GM23338 (cell line): ENCODE measurements at regions not wholly inside any gene's neighbourhood (a gene's known extent, or its start where the extent isn't known, plus 50 kb on each side); places are given as distances from the start of the nearest gene placed in this dataset.

Source experiments
- ATAC-seq: fragments of 200-7000 bp; cut with Tn5 transposase; 3 replicates; pipeline ENCODE4 v1.9.1; 2020
- DNase-seq: peaks from one replicate; pipeline ENCODE4 v3.0.0-alpha.2; 2015; ENCODE audit warnings: low spot score
- H2AFZ ChIP-seq: fragments of 200-600 bp; sonication (generic); 2 replicates; pipeline ENCODE4 v1.8.0; 2016; ENCODE audit warnings: antibody characterized with exemption, mild to moderate bottlenecking, moderate library complexity
- H3F3A ChIP-seq: fragments of 200-600 bp; sonication (generic); replicated peaks from 2 replicates; pipeline ENCODE4 v1.8.0; 2017; ENCODE audit warnings: antibody characterized with exemption, mixed run types, low read depth
- H3K27ac ChIP-seq: fragments of 200-600 bp; sonication (generic); 2 replicates; pipeline ENCODE4 v1.6.1; 2016; ENCODE audit warnings: low read depth
- H3K27me3 ChIP-seq: fragments of 200-600 bp; sonication (generic); 2 replicates; pipeline ENCODE4 v1.8.0; 2016; ENCODE audit warnings: mild to moderate bottlenecking, mixed run types, moderate library complexity; ENCODE audit not compliant: insufficient read depth
- H3K36me3 ChIP-seq: fragments of 200-600 bp; sonication (generic); 2 replicates; pipeline ENCODE4 v1.8.0; 2016; ENCODE audit warnings: mild to moderate bottlenecking; ENCODE audit not compliant: insufficient read depth
- H3K4me1 ChIP-seq: fragments of 200-600 bp; sonication (generic); 2 replicates; pipeline ENCODE4 v1.8.0; 2016; ENCODE audit warnings: mild to moderate bottlenecking, moderate library complexity; ENCODE audit not compliant: insufficient read depth
- H3K4me2 ChIP-seq: fragments of 200-600 bp; sonication (generic); 2 replicates; pipeline ENCODE4 v1.7.1; 2017; ENCODE audit warnings: mixed run types
- H3K4me3 ChIP-seq: fragments of 200-600 bp; sonication (generic); 2 replicates; pipeline ENCODE4 v1.6.1; 2016; ENCODE audit warnings: mixed run types
- H3K79me2 ChIP-seq: fragments of 200-600 bp; sonication (generic); replicated peaks from 2 replicates; pipeline ENCODE4 v1.8.0; 2017; ENCODE audit warnings: mild to moderate bottlenecking; ENCODE audit not compliant: insufficient read depth
- H3K9me2 ChIP-seq: fragments of 200-600 bp; sonication (generic); 2 replicates; pipeline ENCODE4 v1.8.0; 2017; ENCODE audit not compliant: insufficient read depth
- H4K20me1 ChIP-seq: fragments of 200-600 bp; sonication (generic); replicated peaks from 2 replicates; pipeline ENCODE4 v1.8.0; 2017; ENCODE audit warnings: mild to moderate bottlenecking; ENCODE audit not compliant: insufficient read depth
- H3K27ac Mint-ChIP-seq: 2 replicates; pipeline ENCODE4 v1.8.0; 2020; ENCODE audit warnings: inconsistent platforms, mild to moderate bottlenecking, moderate library complexity, mixed read lengths
- H3K27me3 Mint-ChIP-seq: 3 replicates; pipeline ENCODE4 v1.8.0; 2022; ENCODE audit warnings: low read depth, mild to moderate bottlenecking, moderate library complexity, mixed read lengths, inconsistent platforms; ENCODE audit not compliant: insufficient read depth, poor library complexity
- H3K36me3 Mint-ChIP-seq: 3 replicates; pipeline ENCODE4 v1.8.0; 2021; ENCODE audit warnings: low read depth, mild to moderate bottlenecking, inconsistent platforms, moderate library complexity, mixed read lengths
- H3K4me1 Mint-ChIP-seq: 3 replicates; pipeline ENCODE4 v1.8.0; 2020; ENCODE audit warnings: mild to moderate bottlenecking, inconsistent platforms, mixed read lengths
- H3K4me3 Mint-ChIP-seq: 3 replicates; pipeline ENCODE4 v1.8.0; 2021; ENCODE audit warnings: moderate library complexity, mild to moderate bottlenecking, inconsistent platforms, mixed read lengths
- H3K9me3 Mint-ChIP-seq: 3 replicates; pipeline ENCODE4 v1.8.0; 2020; ENCODE audit warnings: moderate library complexity, mild to moderate bottlenecking, inconsistent platforms, mixed read lengths
- JUNB ChIP-seq: IDR thresholded peaks from one replicate; pipeline ENCODE4 v1.6.1; 2016; ENCODE audit warnings: antibody characterized with exemption; ENCODE audit not compliant: unreplicated experiment
- REST ChIP-seq: IDR thresholded peaks from one replicate; pipeline ENCODE4 v1.6.1; 2018; ENCODE audit warnings: antibody characterized with exemption; ENCODE audit not compliant: unreplicated experiment
- STAT1 ChIP-seq: IDR thresholded peaks from one replicate; pipeline ENCODE4 v1.6.1; 2016; ENCODE audit warnings: antibody characterized with exemption; ENCODE audit not compliant: unreplicated experiment
- TF ChIP-seq, protein P1 (sequence below): fragments of 250-450 bp; sonication (Bioruptor Pico); IDR thresholded peaks from 2 replicates; pipeline ENCODE4 v1.5.0; 2020; ENCODE audit warnings: mild to moderate bottlenecking, moderate library complexity
- TF ChIP-seq, protein P2 (sequence below): IDR thresholded peaks from 2 replicates; pipeline ENCODE4 v1.6.1; 2016; ENCODE audit warnings: antibody characterized with exemption

- TF ChIP-seq REST = no peak
- no peak for TF ChIP-seq STAT1
These were observed 97.9 kb upstream of the RESF1 start (continued) for GRCh38 chr12:31861360-31861759.

- no peak overlapping the region for H3K27ac Mint-ChIP-seq
- H3K36me3 Mint-ChIP-seq = peaks cover 9% of the 10 kb centered on the region; the same call in 2 of the 3 replicates
- peaks cover 9% of the 10 kb centered on the region; the same call in 2 of the 3 replicates for H3K9me3 Mint-ChIP-seq
- no peak for ATAC-seq
- no peaks in the 10 kb centered on the region for H3K9me2 ChIP-seq
- peaks cover 2% of the 10 kb centered on the region for H3K27me3 Mint-ChIP-seq
- no peaks in the 10 kb centered on the region for H3K4me1 ChIP-seq
- no peaks in the 10 kb centered on the region for H3K4me1 Mint-ChIP-seq
- no peak overlapping the region for H3K27ac ChIP-seq
- no peaks in the 10 kb centered on the region for H4K20me1 ChIP-seq
- no peak overlapping the region for H3K4me3 Mint-ChIP-seq
- no peak for DNase-seq
- no peaks in the 10 kb centered on the region for H3K36me3 ChIP-seq
- no peaks in the 10 kb centered on the region for H3K79me2 ChIP-seq
- H2AFZ ChIP-seq = no peak overlapping the region
- TF ChIP-seq JUNB (no peak), REST (no peak)
- TF ChIP-seq, protein P1, sequence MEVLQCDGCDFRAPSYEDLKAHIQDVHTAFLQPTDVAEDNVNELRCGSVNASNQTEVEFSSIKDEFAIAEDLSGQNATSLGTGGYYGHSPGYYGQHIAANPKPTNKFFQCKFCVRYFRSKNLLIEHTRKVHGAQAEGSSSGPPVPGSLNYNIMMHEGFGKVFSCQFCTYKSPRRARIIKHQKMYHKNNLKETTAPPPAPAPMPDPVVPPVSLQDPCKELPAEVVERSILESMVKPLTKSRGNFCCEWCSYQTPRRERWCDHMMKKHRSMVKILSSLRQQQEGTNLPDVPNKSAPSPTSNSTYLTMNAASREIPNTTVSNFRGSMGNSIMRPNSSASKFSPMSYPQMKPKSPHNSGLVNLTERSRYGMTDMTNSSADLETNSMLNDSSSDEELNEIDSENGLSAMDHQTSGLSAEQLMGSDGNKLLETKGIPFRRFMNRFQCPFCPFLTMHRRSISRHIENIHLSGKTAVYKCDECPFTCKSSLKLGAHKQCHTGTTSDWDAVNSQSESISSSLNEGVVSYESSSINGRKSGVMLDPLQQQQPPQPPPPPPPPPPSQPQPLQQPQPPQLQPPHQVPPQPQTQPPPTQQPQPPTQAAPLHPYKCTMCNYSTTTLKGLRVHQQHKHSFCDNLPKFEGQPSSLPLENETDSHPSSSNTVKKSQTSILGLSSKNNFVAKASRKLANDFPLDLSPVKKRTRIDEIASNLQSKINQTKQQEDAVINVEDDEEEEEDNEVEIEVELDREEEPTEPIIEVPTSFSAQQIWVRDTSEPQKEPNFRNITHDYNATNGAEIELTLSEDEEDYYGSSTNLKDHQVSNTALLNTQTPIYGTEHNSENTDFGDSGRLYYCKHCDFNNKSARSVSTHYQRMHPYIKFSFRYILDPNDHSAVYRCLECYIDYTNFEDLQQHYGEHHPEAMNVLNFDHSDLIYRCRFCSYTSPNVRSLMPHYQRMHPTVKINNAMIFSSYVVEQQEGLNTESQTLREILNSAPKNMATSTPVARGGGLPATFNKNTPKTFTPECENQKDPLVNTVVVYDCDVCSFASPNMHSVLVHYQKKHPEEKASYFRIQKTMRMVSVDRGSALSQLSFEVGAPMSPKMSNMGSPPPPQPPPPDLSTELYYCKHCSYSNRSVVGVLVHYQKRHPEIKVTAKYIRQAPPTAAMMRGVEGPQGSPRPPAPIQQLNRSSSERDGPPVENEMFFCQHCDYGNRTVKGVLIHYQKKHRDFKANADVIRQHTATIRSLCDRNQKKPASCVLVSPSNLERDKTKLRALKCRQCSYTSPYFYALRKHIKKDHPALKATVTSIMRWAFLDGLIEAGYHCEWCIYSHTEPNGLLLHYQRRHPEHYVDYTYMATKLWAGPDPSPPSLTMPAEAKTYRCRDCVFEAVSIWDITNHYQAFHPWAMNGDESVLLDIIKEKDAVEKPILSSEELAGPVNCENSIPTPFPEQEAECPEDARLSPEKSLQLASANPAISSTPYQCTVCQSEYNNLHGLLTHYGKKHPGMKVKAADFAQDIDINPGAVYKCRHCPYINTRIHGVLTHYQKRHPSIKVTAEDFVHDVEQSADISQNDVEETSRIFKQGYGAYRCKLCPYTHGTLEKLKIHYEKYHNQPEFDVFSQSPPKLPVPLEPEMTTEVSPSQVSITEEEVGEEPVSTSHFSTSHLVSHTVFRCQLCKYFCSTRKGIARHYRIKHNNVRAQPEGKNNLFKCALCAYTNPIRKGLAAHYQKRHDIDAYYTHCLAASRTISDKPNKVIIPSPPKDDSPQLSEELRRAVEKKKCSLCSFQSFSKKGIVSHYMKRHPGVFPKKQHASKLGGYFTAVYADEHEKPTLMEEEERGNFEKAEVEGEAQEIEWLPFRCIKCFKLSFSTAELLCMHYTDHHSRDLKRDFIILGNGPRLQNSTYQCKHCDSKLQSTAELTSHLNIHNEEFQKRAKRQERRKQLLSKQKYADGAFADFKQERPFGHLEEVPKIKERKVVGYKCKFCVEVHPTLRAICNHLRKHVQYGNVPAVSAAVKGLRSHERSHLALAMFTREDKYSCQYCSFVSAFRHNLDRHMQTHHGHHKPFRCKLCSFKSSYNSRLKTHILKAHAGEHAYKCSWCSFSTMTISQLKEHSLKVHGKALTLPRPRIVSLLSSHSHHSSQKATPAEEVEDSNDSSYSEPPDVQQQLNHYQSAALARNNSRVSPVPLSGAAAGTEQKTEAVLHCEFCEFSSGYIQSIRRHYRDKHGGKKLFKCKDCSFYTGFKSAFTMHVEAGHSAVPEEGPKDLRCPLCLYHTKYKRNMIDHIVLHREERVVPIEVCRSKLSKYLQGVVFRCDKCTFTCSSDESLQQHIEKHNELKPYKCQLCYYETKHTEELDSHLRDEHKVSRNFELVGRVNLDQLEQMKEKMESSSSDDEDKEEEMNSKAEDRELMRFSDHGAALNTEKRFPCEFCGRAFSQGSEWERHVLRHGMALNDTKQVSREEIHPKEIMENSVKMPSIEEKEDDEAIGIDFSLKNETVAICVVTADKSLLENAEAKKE (CRISPR knock-in tag) = no peak
- TF ChIP-seq, protein P2, sequence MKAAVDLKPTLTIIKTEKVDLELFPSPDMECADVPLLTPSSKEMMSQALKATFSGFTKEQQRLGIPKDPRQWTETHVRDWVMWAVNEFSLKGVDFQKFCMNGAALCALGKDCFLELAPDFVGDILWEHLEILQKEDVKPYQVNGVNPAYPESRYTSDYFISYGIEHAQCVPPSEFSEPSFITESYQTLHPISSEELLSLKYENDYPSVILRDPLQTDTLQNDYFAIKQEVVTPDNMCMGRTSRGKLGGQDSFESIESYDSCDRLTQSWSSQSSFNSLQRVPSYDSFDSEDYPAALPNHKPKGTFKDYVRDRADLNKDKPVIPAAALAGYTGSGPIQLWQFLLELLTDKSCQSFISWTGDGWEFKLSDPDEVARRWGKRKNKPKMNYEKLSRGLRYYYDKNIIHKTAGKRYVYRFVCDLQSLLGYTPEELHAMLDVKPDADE = no peak
- no peaks in the 10 kb centered on the region for H3K27me3 ChIP-seq
- H3K4me2 ChIP-seq = no peak overlapping the region
- no peaks in the 10 kb centered on the region for H3F3A ChIP-seq
- no peak overlapping the region for H3K4me3 ChIP-seq
These were observed 98.8 kb upstream of the RESF1 start for GRCh38 chr12:31860401-31860800.
